GM23248 (cell line): ENCODE measurements at regions not wholly inside any gene's neighbourhood (a gene's known extent, or its start where the extent isn't known, plus 50 kb on each side); places are given as distances from the start of the nearest gene placed in this dataset.

ENCODE experiments used
- EZH2 ChIP-seq: fragments of 200-600 bp; sonication (generic); IDR thresholded peaks from 2 replicates; pipeline ENCODE4 v1.6.1; 2018; ENCODE audit warnings: antibody characterized with exemption, mild to moderate bottlenecking; ENCODE audit not compliant: insufficient read depth, poor library complexity, severe bottlenecking
- EZH2phosphoT487 ChIP-seq: fragments of 200-600 bp; sonication (generic); IDR thresholded peaks from 2 replicates; pipeline ENCODE4 v1.6.1; 2018; ENCODE audit warnings: antibody characterized with exemption, moderate library complexity, mild to moderate bottlenecking, low read depth; ENCODE audit not compliant: insufficient read depth

GRCh38 chr6:145036848-145037567 is 698.3 kb downstream of the EPM2A start:
- TF ChIP-seq EZH2 (no peak), EZH2phosphoT487 (no peak)
